ENCODE measurements at regions not wholly inside any gene's neighbourhood (a gene's known extent, or its start where the extent isn't known, plus 50 kb on each side); places are given as distances from the start of the nearest gene placed in this dataset.

DNA sequence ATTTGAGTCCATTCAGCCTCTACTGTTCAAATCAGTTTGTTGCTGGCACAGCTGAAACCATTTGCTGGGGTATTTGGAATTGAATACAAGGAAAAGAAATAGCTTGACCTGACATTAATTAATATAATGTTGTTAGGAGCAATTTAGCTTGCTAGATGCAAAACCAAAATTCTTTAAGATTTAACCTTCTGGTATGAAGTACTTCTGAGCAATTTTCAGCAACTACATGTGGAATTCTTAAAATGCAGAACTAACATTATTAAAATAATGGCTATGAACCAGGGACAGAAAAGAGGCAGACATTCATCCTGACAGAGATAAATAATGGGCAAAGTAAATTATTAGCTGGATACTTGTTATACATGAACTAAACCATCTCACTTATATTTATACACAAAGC, 160.0 kb upstream of the MIR17HG start:
- H2BK12ac ChIP-seq (ENCODE audit: low read length), result no peak overlapping the region
- H3K36me3 ChIP-seq (ENCODE audit: control insufficient read depth in 1 of 2, insufficient read depth in 2 of 2, low read length in 2 of 2), result peaks cover 0 to 2% of the 10 kb centered on the region in 2 experiments
- H2AK5ac ChIP-seq (ENCODE audit: low read length), result no peak overlapping the region
- H3K9me3 ChIP-seq (ENCODE audit: insufficient read depth, low read depth, low read length), result no peaks in the 10 kb centered on the region
- no peaks in the 10 kb centered on the region for H3K27me3 ChIP-seq (ENCODE audit: insufficient read depth, low read length)
- peaks cover 3 to 7% of the 10 kb centered on the region in 2 experiments for H3K4me1 ChIP-seq (ENCODE audit: control insufficient read depth in 1 of 2, insufficient read depth in 2 of 2, low read length in 2 of 2)
- H3K4me3 ChIP-seq (ENCODE audit: low read depth, low read length), result no peak overlapping the region
- H3K14ac ChIP-seq (ENCODE audit: low read length), result no peak overlapping the region
- H4K12ac ChIP-seq (ENCODE audit: low read depth, low read length), result no peak overlapping the region
- no peak overlapping the region for H3K4me2 ChIP-seq (ENCODE audit: low read length)
- H4K8ac ChIP-seq (ENCODE audit: low read depth, low read length), result no peak overlapping the region
- no peak overlapping the region for H3K9ac ChIP-seq (ENCODE audit: low read length)
- H2BK120ac ChIP-seq (ENCODE audit: insufficient read depth, low read length, poor library complexity), result no peak overlapping the region
- no peak overlapping the region for H3K27ac ChIP-seq (ENCODE audit: low read depth, low read length)
- H2AFZ ChIP-seq (ENCODE audit: insufficient read depth, low read length, poor library complexity), result no peak overlapping the region
- peaks cover 3% of the 10 kb centered on the region for H3K79me1 ChIP-seq (ENCODE audit: low read length)
- DNase-seq, result no peak
- H2BK5ac ChIP-seq (ENCODE audit: low read depth, low read length, poor library complexity), result no peak overlapping the region
- no peak overlapping the region for H4K91ac ChIP-seq (ENCODE audit: low read depth, low read length)
- no peak overlapping the region for H3K23ac ChIP-seq (ENCODE audit: low read length)
- H3K79me2 ChIP-seq (ENCODE audit: control insufficient read depth, insufficient read depth, low read length, poor library complexity), result no peaks in the 10 kb centered on the region
- H3K18ac ChIP-seq (ENCODE audit: low read length), result no peak overlapping the region
- no peak overlapping the region for H3K4ac ChIP-seq (ENCODE audit: low read depth, low read length)

DNA sequence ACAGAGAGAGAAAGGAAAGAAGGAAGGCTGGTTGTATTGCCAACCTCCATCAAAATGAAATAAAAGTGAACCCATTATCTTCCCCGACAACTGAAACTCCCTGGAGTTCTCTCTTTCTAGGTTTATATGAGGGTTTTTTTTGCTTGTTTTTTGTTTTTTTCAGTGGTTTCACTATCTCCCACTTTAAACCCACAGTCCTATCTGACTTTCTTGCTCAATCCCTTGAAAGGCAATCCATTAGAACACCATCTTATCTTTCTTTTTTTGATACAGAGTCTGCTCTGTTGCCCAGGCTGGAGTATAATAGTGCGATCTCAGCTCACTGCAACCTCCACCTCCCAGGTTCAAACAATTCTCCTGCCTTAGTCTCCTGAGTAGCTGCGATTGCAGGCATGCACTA, 158.0 kb upstream of the MIR17HG start:
- Histone ChIP-seq H4K8ac (ENCODE audit: low read depth, low read length) (no peak overlapping the region), H2AK5ac (ENCODE audit: low read length) (no peak overlapping the region), H2BK120ac (ENCODE audit: insufficient read depth, low read length, poor library complexity) (no peak overlapping the region), H4K91ac (ENCODE audit: low read depth, low read length) (peak overlapping the region; percentile 55), H2BK5ac (ENCODE audit: low read depth, low read length, poor library complexity) (no peak overlapping the region), H3K4ac (ENCODE audit: low read depth, low read length) (no peak overlapping the region), H3K9me3 (ENCODE audit: insufficient read depth, low read depth, low read length) (no peaks in the 10 kb centered on the region), H3K27me3 (ENCODE audit: insufficient read depth, low read length) (no peaks in the 10 kb centered on the region), H3K4me2 (ENCODE audit: low read length) (no peak overlapping the region), H3K79me2 (ENCODE audit: control insufficient read depth, insufficient read depth, low read length, poor library complexity) (peaks cover 3% of the 10 kb centered on the region), H3K36me3 (ENCODE audit: control insufficient read depth in 1 of 2, insufficient read depth in 2 of 2, low read length in 2 of 2) (peaks cover 0 to 2% of the 10 kb centered on the region in 2 experiments), H3K79me1 (ENCODE audit: low read length) (peaks cover 12% of the 10 kb centered on the region), H2AFZ (ENCODE audit: insufficient read depth, low read length, poor library complexity) (no peak overlapping the region), H3K4me3 (ENCODE audit: low read depth, low read length) (no peak overlapping the region), H3K27ac (ENCODE audit: low read depth, low read length) (no peak overlapping the region), H3K9ac (ENCODE audit: low read length) (no peak overlapping the region), H3K18ac (ENCODE audit: low read length) (no peak overlapping the region), H3K4me1 (ENCODE audit: control insufficient read depth in 1 of 2, insufficient read depth in 2 of 2, low read length in 2 of 2) (peaks cover 5 to 11% of the 10 kb centered on the region in 2 experiments), H3K14ac (ENCODE audit: low read length) (no peak overlapping the region), H2BK12ac (ENCODE audit: low read length) (no peak overlapping the region), H3K23ac (ENCODE audit: low read length) (no peak overlapping the region), H4K12ac (ENCODE audit: low read depth, low read length) (no peak overlapping the region)
- DNase-seq, result no peak
- WGBS (ENCODE audit: extremely low coverage, insufficient coverage, insufficient read length), result no CpG with 5 or more reads among the region's 3 CpGs

DNA sequence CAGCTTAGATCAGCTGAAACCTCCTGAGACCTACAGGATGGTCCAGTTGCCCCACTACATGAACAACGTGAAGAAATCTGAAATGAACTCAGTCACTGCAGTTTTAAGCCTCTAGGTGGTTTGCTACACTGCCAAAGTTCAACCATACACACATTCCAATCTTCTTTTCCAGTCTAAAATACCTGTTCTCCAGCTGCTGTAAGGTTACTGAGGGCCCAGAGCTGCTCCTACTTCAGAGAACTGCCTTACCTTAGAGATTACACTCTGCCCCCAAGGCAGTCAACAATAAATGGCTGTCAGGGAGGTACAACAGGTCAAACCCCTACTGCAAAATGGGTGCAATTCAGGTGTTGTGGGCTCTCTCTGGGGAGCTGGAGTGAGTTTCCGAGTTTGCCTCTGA, 154.1 kb upstream of the MIR17HG start:
- peak overlapping the region; percentile 74 for H2BK5ac ChIP-seq (ENCODE audit: low read depth, low read length, poor library complexity)
- peaks cover 12% of the 10 kb centered on the region for H3K79me1 ChIP-seq (ENCODE audit: low read length)
- no peak overlapping the region for H2AFZ ChIP-seq (ENCODE audit: insufficient read depth, low read length, poor library complexity)
- peak overlapping the region; percentile 77 for H2BK12ac ChIP-seq (ENCODE audit: low read length)
- H4K8ac ChIP-seq (ENCODE audit: low read depth, low read length), result peak overlapping the region; percentile 71
- peaks cover 3% of the 10 kb centered on the region for H3K79me2 ChIP-seq (ENCODE audit: control insufficient read depth, insufficient read depth, low read length, poor library complexity)
- no peak overlapping the region for H3K9ac ChIP-seq (ENCODE audit: low read length)
- peak overlapping the region; percentile 75 for H3K27ac ChIP-seq (ENCODE audit: low read depth, low read length)
- peak overlapping the region; percentile 77 for H2BK120ac ChIP-seq (ENCODE audit: insufficient read depth, low read length, poor library complexity)
- peak overlapping the region; percentile 86 for H4K91ac ChIP-seq (ENCODE audit: low read depth, low read length)
- H3K36me3 ChIP-seq (ENCODE audit: control insufficient read depth in 1 of 2, insufficient read depth in 2 of 2, low read length in 2 of 2), result no peaks in the 10 kb centered on the region
- peaks cover 5 to 13% of the 10 kb centered on the region in 2 experiments for H3K4me1 ChIP-seq (ENCODE audit: control insufficient read depth in 1 of 2, insufficient read depth in 2 of 2, low read length in 2 of 2)
- no peak overlapping the region for H2AK5ac ChIP-seq (ENCODE audit: low read length)
- no peak overlapping the region for H3K4me3 ChIP-seq (ENCODE audit: low read depth, low read length)
- DNase-seq, result peak in 1 of 2 donors; percentile 9
- no CpG with 5 or more reads among the region's 2 CpGs for WGBS (ENCODE audit: extremely low coverage, insufficient coverage, insufficient read length)
- H4K12ac ChIP-seq (ENCODE audit: low read depth, low read length), result no peak overlapping the region
- H3K4me2 ChIP-seq (ENCODE audit: low read length), result no peak overlapping the region
- H3K4ac ChIP-seq (ENCODE audit: low read depth, low read length), result peak overlapping the region; percentile 60
- H3K23ac ChIP-seq (ENCODE audit: low read length), result no peak overlapping the region
- H3K18ac ChIP-seq (ENCODE audit: low read length), result no peak overlapping the region
- H3K14ac ChIP-seq (ENCODE audit: low read length), result peak overlapping the region; percentile 36
- no peaks in the 10 kb centered on the region for H3K27me3 ChIP-seq (ENCODE audit: insufficient read depth, low read length)
- H3K9me3 ChIP-seq (ENCODE audit: insufficient read depth, low read depth, low read length), result no peaks in the 10 kb centered on the region

DNA sequence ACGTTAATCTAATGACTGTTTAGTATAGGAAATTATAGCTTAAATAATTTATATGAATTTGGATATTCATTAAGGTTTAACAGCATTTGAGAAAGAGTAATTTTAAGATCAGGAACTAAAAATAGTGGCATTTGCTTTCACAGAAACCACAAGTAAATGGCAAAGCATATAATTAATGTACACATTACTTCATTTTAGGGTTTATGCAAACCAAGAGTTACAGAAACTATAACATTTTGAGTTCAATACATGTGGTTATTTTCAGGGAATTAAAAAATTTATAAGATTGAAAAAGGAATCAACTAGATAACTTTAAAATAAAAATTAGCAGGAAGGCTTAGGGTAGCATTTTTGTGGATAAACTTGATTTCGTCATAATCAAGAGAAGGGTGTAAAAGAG, 151.7 kb upstream of the MIR17HG start:
- H3K18ac ChIP-seq (ENCODE audit: low read length), result no peak overlapping the region
- no peak overlapping the region for H2BK5ac ChIP-seq (ENCODE audit: low read depth, low read length, poor library complexity)
- H3K4me2 ChIP-seq (ENCODE audit: low read length), result no peak overlapping the region
- no peaks in the 10 kb centered on the region for H3K27me3 ChIP-seq (ENCODE audit: insufficient read depth, low read length)
- no peak overlapping the region for H3K4me3 ChIP-seq (ENCODE audit: low read depth, low read length)
- no peak overlapping the region for H4K91ac ChIP-seq (ENCODE audit: low read depth, low read length)
- no peak overlapping the region for H2BK12ac ChIP-seq (ENCODE audit: low read length)
- DNase-seq, result no peak
- H3K14ac ChIP-seq (ENCODE audit: low read length), result no peak overlapping the region
- H3K23ac ChIP-seq (ENCODE audit: low read length), result no peak overlapping the region
- no CpG with 5 or more reads among the region's 2 CpGs for WGBS (ENCODE audit: extremely low coverage, insufficient coverage, insufficient read length)
- H3K27ac ChIP-seq (ENCODE audit: low read depth, low read length), result no peak overlapping the region
- H2BK120ac ChIP-seq (ENCODE audit: insufficient read depth, low read length, poor library complexity), result no peak overlapping the region
- H3K79me1 ChIP-seq (ENCODE audit: low read length), result peaks cover 17% of the 10 kb centered on the region
- no peak overlapping the region for H3K4ac ChIP-seq (ENCODE audit: low read depth, low read length)
- no peak overlapping the region for H4K8ac ChIP-seq (ENCODE audit: low read depth, low read length)
- H3K4me1 ChIP-seq (ENCODE audit: control insufficient read depth in 1 of 2, insufficient read depth in 2 of 2, low read length in 2 of 2), result peaks cover 5 to 15% of the 10 kb centered on the region in 2 experiments
- H4K12ac ChIP-seq (ENCODE audit: low read depth, low read length), result no peak overlapping the region
- no peaks in the 10 kb centered on the region for H3K36me3 ChIP-seq (ENCODE audit: control insufficient read depth in 1 of 2, insufficient read depth in 2 of 2, low read length in 2 of 2)
- no peak overlapping the region for H2AFZ ChIP-seq (ENCODE audit: insufficient read depth, low read length, poor library complexity)
- H3K9me3 ChIP-seq (ENCODE audit: insufficient read depth, low read depth, low read length), result no peaks in the 10 kb centered on the region
- H3K9ac ChIP-seq (ENCODE audit: low read length), result no peak overlapping the region
- H3K79me2 ChIP-seq (ENCODE audit: control insufficient read depth, insufficient read depth, low read length, poor library complexity), result peaks cover 3% of the 10 kb centered on the region
- no peak overlapping the region for H2AK5ac ChIP-seq (ENCODE audit: low read length)

Data from trophoblast cell (in vitro differentiated cells and primary cell).